ENCODE measurements at regions not wholly inside any gene's neighbourhood (a gene's known extent, or its start where the extent isn't known, plus 50 kb on each side); places are given as distances from the start of the nearest gene placed in this dataset.

- TF ChIP-seq CTCF (IDR thresholded peaks at IDR 0.05 in 4 of 5, conservative IDR thresholded peaks at IDR 0.05 in 1 of 5) (no peak), POLR2A (IDR thresholded peaks at IDR 0.05) (no peak)
These were observed 85.8 kb downstream of the CEBPB start for GRCh38 chr20:50276119-50277063.

All from gastrocnemius medialis (tissue), 4 donors.